Stimulated activated CD4-positive, alpha-beta T cell treated with anti-CD3 and anti-CD28 coated beads, Interleukin-4, amount 100 ng/mL, for 1 hour (primary cell): ENCODE measurements at regions not wholly inside any gene's neighbourhood (a gene's known extent, or its start where the extent isn't known, plus 50 kb on each side); places are given as distances from the start of the nearest gene placed in this dataset.

Experiments
- DNase-seq: peaks from one replicate; pipeline ENCODE4 v3.0.0-alpha.2; 2020

GRCh38 chr2:12577091-12577490, 139.6 kb upstream of the TRIB2 start:
- no peak for DNase-seq

GRCh38 chr2:12577567-12578253, 139.0 kb upstream of the TRIB2 start:
- no peak for DNase-seq

GRCh38 chr2:12579018-12579417, 137.7 kb upstream of the TRIB2 start:
- DNase-seq, result no peak

GRCh38 chr2:12584338-12584737, 132.4 kb upstream of the TRIB2 start:
- no peak for DNase-seq

- no peak for DNase-seq
Observed at GRCh38 chr2:12585784-12586183, 131.0 kb upstream of the TRIB2 start.

- no peak for DNase-seq
Observed at GRCh38 chr2:12587228-12587627, 129.5 kb upstream of the TRIB2 start.

- DNase-seq, result no peak
Observed at GRCh38 chr2:12587729-12588522, 128.8 kb upstream of the TRIB2 start.

- DNase-seq, result no peak
Observed at GRCh38 chr2:12588986-12589385, 127.8 kb upstream of the TRIB2 start.

GRCh38 chr2:12589802-12590320, 126.9 kb upstream of the TRIB2 start:
- DNase-seq, result no peak

- DNase-seq, result no peak
Observed at GRCh38 chr2:12592296-12592695, 124.4 kb upstream of the TRIB2 start.

GRCh38 chr2:12594590-12594989, 122.1 kb upstream of the TRIB2 start:
- DNase-seq, result no peak

- DNase-seq, result no peak
Observed at GRCh38 chr2:12596771-12597170, 120.0 kb upstream of the TRIB2 start.

- DNase-seq, result no peak
Observed at GRCh38 chr2:12597610-12598009, 119.1 kb upstream of the TRIB2 start.

GRCh38 chr2:12602661-12603060, 114.1 kb upstream of the TRIB2 start:
- DNase-seq, result no peak

- DNase-seq, result no peak
Observed at GRCh38 chr2:12603781-12604295, 112.9 kb upstream of the TRIB2 start.

GRCh38 chr2:12604341-12604740, 112.4 kb upstream of the TRIB2 start:
- no peak for DNase-seq

- DNase-seq, result no peak
Observed at GRCh38 chr2:12605366-12605765, 111.4 kb upstream of the TRIB2 start.

GRCh38 chr2:12605936-12606335, 110.8 kb upstream of the TRIB2 start:
- no peak for DNase-seq

GRCh38 chr2:12606472-12607000, 110.2 kb upstream of the TRIB2 start:
- no peak for DNase-seq

GRCh38 chr2:12607971-12608370, 108.8 kb upstream of the TRIB2 start:
- DNase-seq, result no peak

- no peak for DNase-seq
Observed at GRCh38 chr2:12610314-12610713, 106.4 kb upstream of the TRIB2 start.

- no peak for DNase-seq
Observed at GRCh38 chr2:12612168-12612567, 104.6 kb upstream of the TRIB2 start.

GRCh38 chr2:12612671-12613070, 104.1 kb upstream of the TRIB2 start:
- DNase-seq, result no peak
